ENCODE measurements at regions not wholly inside any gene's neighbourhood (a gene's known extent, or its start where the extent isn't known, plus 50 kb on each side); places are given as distances from the start of the nearest gene placed in this dataset.
"Not testable (repeated sequence)": the region's sequence is repeated elsewhere in the genome, so short reads cannot be mapped to it uniquely, and the experiment has no call there.

DNA sequence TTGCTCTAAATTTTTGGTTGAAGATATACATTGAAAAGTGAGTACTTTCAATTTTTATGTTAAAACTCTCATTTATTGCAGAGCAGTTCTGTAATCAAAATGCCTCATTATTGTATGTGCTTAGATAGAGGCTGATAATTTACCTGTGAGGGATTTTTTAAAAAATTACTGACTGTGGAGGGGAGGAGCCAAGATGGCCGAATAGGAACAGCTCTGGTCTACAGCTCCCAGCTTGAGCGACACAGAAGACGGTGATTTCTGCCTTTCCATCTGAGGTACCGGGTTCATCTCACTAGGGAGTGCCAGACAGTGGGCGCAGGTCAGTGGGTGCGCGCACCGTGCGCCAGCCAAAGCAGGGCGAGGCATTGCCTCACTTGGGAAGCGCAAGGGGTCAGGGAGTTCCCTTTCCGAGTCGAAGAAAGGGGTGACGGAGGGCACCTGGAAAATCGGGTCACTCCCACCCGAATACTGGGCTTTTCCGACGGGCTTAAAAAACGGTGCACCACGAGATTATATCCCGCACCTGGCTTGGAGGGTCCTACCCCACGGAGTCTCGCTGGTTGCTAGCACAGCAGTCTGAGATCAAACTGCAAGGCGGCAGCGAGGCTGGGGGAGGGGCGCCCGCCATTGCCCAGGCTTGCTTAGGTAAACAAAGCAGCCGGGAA lies 89.4 kb downstream of the DDX11 start:
- intact Hi-C loops (cut with DNase I); H3K27me3 ChIP-seq; H3K4me3 ChIP-seq; DNase-seq; H3K27ac ChIP-seq; H3K4me1 ChIP-seq (replicated peaks in 1 of 2); H3K36me3 ChIP-seq (replicated peaks in 1 of 2); H3K9me3 ChIP-seq (replicated peaks in 1 of 3): not testable (repeated sequence)
- 81 to 95% (median 86%) methylated on average over 16 to 27 of the region's 28 CpGs for WGBS, 4 donors

GRCh38 chr12:31174293-31174692 lies 100.6 kb downstream of the DDX11 start:
- H3K27ac ChIP-seq; intact Hi-C loops (cut with DNase I); H3K27me3 ChIP-seq; H3K4me3 ChIP-seq; DNase-seq; H3K9me3 ChIP-seq (replicated peaks in 1 of 3); H3K4me1 ChIP-seq (replicated peaks in 1 of 2); H3K36me3 ChIP-seq (replicated peaks in 1 of 2): not testable (repeated sequence)
- WGBS, 4 donors, result 59 to 80% (median 75%) methylated on average over 1 of the region's 1 CpG

DNA sequence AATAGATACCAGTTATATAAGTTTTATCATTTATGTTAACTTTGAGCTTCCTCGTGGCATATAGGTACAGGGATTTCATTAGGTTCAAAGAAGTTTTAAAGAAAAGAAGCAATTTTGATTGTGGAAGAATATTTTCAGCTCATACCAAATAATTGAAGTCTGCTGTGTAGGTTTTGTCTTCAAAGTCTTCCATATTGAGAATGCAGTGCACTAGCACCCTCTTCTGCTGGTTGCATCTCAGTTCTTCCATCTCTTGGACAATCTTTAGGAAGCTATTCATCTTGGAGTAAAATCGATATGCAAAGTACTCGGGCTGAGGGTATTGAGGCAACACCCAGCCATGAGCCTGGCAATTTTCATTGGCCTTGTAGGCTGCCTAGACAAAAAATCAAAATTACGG lies 103.9 kb downstream of the DDX11 start:
- WGBS, 4 donors, result 67 to 85% (median 79%) methylated on average over 1 to 4 of the region's 4 CpGs
- intact Hi-C loops (cut with DNase I); H3K9me3 ChIP-seq (replicated peaks in 1 of 3): not testable (repeated sequence)

GRCh38 chr12:31178875-31179274 lies 105.2 kb downstream of the DDX11 start:
- H3K4me3 ChIP-seq; H3K4me1 ChIP-seq (replicated peaks in 1 of 2); H3K27me3 ChIP-seq; H3K9me3 ChIP-seq (replicated peaks in 1 of 3); intact Hi-C loops (cut with DNase I); DNase-seq; H3K27ac ChIP-seq; H3K36me3 ChIP-seq (replicated peaks in 1 of 2): not testable (repeated sequence)
- WGBS, 4 donors, result 62 to 78% (median 70%) methylated on average over 4 of the region's 4 CpGs

More for the DNA sequence above, 103.9 kb downstream of the DDX11 start:
- H3K36me3 ChIP-seq (replicated peaks in 1 of 2); H3K4me1 ChIP-seq (replicated peaks in 1 of 2); H3K27ac ChIP-seq; H3K27me3 ChIP-seq; H3K4me3 ChIP-seq; DNase-seq: not testable (repeated sequence)

- H3K4me1 ChIP-seq (replicated peaks in 1 of 2); H3K4me3 ChIP-seq; H3K27ac ChIP-seq; H3K27me3 ChIP-seq; H3K36me3 ChIP-seq (replicated peaks in 1 of 2); H3K9me3 ChIP-seq (replicated peaks in 1 of 3); DNase-seq; intact Hi-C loops (cut with DNase I): not testable (repeated sequence)
- 84 to 88% (median 86%) methylated on average over 1 to 2 of the region's 2 CpGs for WGBS, 4 donors
Measured at GRCh38 chr12:31179627-31180237, 106.1 kb downstream of the DDX11 start.

GRCh38 chr12:31182571-31182970 lies 108.9 kb downstream of the DDX11 start:
- H3K4me1 ChIP-seq (replicated peaks in 1 of 2); intact Hi-C loops (cut with DNase I); H3K36me3 ChIP-seq (replicated peaks in 1 of 2); H3K9me3 ChIP-seq (replicated peaks in 1 of 3); H3K4me3 ChIP-seq; H3K27ac ChIP-seq; H3K27me3 ChIP-seq; DNase-seq: not testable (repeated sequence)

GRCh38 chr12:31183107-31183506 lies 109.4 kb downstream of the DDX11 start:
- H3K27ac ChIP-seq; H3K36me3 ChIP-seq (replicated peaks in 1 of 2); H3K4me3 ChIP-seq; intact Hi-C loops (cut with DNase I); H3K27me3 ChIP-seq; H3K4me1 ChIP-seq (replicated peaks in 1 of 2); DNase-seq; H3K9me3 ChIP-seq (replicated peaks in 1 of 3): not testable (repeated sequence)
- 27 to 70% (median 57%) methylated on average over 1 of the region's 1 CpG for WGBS, 4 donors

DNA sequence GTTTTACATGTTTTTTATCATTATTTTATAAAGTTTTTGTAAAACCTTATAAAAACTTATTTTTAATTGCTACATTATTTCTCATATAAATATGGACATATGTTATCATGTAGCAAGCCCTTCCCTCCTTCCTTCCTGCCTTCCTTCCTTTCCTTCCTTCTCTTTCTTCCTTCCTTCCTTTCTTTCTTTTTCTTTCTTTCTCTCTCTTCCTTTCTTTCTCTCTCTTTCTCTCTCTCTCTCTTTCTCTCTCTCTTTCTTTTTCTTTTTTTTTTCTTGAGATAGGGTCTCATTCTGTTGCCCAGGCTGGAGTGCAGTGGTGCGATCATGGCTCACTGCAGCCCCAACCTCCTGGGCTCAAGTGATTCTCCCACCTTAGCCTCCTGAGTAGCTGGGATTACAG lies 110.2 kb downstream of the DDX11 start:
- H3K9me3 ChIP-seq (replicated peaks in 1 of 3); H3K36me3 ChIP-seq (replicated peaks in 1 of 2); H3K27ac ChIP-seq; H3K4me3 ChIP-seq; intact Hi-C loops (cut with DNase I); DNase-seq; H3K4me1 ChIP-seq (replicated peaks in 1 of 2); H3K27me3 ChIP-seq: not testable (repeated sequence)
- 89 to 100% (median 96%) methylated on average over 1 of the region's 1 CpG for WGBS, 4 donors

DNA sequence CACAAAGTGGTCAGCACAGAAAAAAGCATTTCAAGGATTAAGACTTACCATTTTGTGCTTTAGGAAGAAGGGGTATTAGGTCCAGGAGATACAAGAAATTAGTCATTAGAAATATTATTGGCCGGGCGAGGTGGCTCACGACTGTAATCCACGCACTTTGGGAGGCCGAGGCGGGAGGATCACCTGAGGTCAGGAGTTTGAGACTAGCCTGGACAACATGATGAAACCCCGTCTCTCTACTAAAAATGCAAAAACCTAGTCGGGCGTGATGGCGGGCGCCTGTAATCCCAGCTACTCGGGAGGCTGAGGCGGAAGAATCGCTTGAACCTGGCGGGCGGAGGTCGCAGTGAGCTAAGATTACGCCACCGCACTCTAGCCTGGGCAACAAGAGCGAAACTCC lies 111.0 kb downstream of the DDX11 start:
- H3K27me3 ChIP-seq; DNase-seq; H3K4me3 ChIP-seq; H3K36me3 ChIP-seq (replicated peaks in 1 of 2); H3K9me3 ChIP-seq (replicated peaks in 1 of 3); intact Hi-C loops (cut with DNase I); H3K27ac ChIP-seq; H3K4me1 ChIP-seq (replicated peaks in 1 of 2): not testable (repeated sequence)
- 84 to 94% (median 91%) methylated on average over 15 to 19 of the region's 20 CpGs for WGBS, 4 donors

DNA sequence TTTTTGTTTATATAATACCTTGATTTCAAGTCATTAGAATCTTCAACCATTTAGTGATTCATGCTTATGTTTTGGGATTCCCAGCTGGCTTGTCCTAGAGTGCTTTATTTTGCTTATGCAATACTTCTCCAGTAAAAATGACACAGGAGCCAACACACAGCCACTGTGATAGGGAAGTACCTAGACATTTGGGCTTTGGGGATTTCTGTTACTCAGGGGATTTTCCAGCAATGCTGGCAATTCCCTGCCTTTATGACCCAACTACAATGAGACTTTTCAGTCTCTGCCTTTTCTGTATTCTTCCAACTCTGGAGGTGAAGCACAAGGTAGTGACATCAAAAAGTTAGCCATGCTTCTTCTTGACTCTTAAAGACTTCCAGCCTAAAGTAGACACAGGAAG lies 119.0 kb downstream of the DDX11 start:
- H3K27me3 ChIP-seq; intact Hi-C loops (cut with DNase I); H3K4me3 ChIP-seq; H3K9me3 ChIP-seq (replicated peaks in 1 of 3); H3K4me1 ChIP-seq (replicated peaks in 1 of 2); H3K36me3 ChIP-seq (replicated peaks in 1 of 2); H3K27ac ChIP-seq; DNase-seq: not testable (repeated sequence)

GRCh38 chr12:31195620-31196019 lies 122.0 kb downstream of the DDX11 start:
- H3K27ac ChIP-seq; H3K27me3 ChIP-seq; H3K4me1 ChIP-seq (replicated peaks in 1 of 2); H3K4me3 ChIP-seq; DNase-seq; H3K9me3 ChIP-seq (replicated peaks in 1 of 3); intact Hi-C loops (cut with DNase I); H3K36me3 ChIP-seq (replicated peaks in 1 of 2): not testable (repeated sequence)
- WGBS, 4 donors, result 5 to 13% (median 10%) methylated on average over 1 of the region's 1 CpG
